SKM-1 treated with dmso at 0.1 percent for 144 hours (cell line): ENCODE measurements at regions not wholly inside any gene's neighbourhood (a gene's known extent, or its start where the extent isn't known, plus 50 kb on each side); places are given as distances from the start of the nearest gene placed in this dataset.
A peak's percentile ranks its signal among the peaks of the same experiment; 100 is the strongest.
"Not testable (repeated sequence)": the region's sequence is repeated elsewhere in the genome, so short reads cannot be mapped to it uniquely, and the experiment has no call there.

Source experiments
- DNase-seq: peaks from one replicate; lab custom pipeline; 2025; ENCODE audit not compliant: unreplicated experiment; lab: John Stamatoyannopoulos, UW

- no peak for DNase-seq
These were observed 123.5 kb downstream of the MAP3K7 start for GRCh38 chr6:90463359-90463758.

- DNase-seq: no peak
These were observed 124.8 kb downstream of the MAP3K7 start for GRCh38 chr6:90462102-90462501.

GRCh38 chr6:90461383-90461782 is 125.5 kb downstream of the MAP3K7 start:
- DNase-seq: no peak

- no peak for DNase-seq
These were observed 126.8 kb downstream of the MAP3K7 start for GRCh38 chr6:90460051-90460450.

- DNase-seq: no peak
These were observed 127.6 kb downstream of the MAP3K7 start for GRCh38 chr6:90459225-90459758.

- DNase-seq: no peak
These were observed 128.3 kb downstream of the MAP3K7 start for GRCh38 chr6:90458353-90459224.

- DNase-seq: no peak
These were observed 129.0 kb downstream of the MAP3K7 start for GRCh38 chr6:90457867-90458259.

- DNase-seq: not testable (repeated sequence)
These were observed 129.6 kb downstream of the MAP3K7 start for GRCh38 chr6:90456997-90457866.

GRCh38 chr6:90456001-90456400 is 130.9 kb downstream of the MAP3K7 start:
- DNase-seq: no peak

GRCh38 chr6:90454836-90455427 is 131.9 kb downstream of the MAP3K7 start:
- DNase-seq: no peak

GRCh38 chr6:90450268-90450953 is 136.5 kb downstream of the MAP3K7 start:
- no peak for DNase-seq

GRCh38 chr6:90449311-90449710 is 137.6 kb downstream of the MAP3K7 start:
- DNase-seq: no peak

GRCh38 chr6:90448836-90449235 is 138.0 kb downstream of the MAP3K7 start:
- no peak for DNase-seq

GRCh38 chr6:90446164-90446563 is 140.7 kb downstream of the MAP3K7 start:
- DNase-seq: no peak

- no peak for DNase-seq
These were observed 141.3 kb downstream of the MAP3K7 start for GRCh38 chr6:90445533-90446108.

GRCh38 chr6:90444160-90444714 is 142.6 kb downstream of the MAP3K7 start:
- no peak for DNase-seq

GRCh38 chr6:90442366-90442765 is 144.5 kb downstream of the MAP3K7 start:
- DNase-seq: peak; percentile 27

- DNase-seq: no peak
These were observed 144.1 kb upstream of the BACH2 start for GRCh38 chr6:90440586-90441283.

- no peak for DNase-seq
These were observed 142.9 kb upstream of the BACH2 start for GRCh38 chr6:90439586-90439985.
